Spleen (tissue), 11 donors: ENCODE measurements at regions not wholly inside any gene's neighbourhood (a gene's known extent, or its start where the extent isn't known, plus 50 kb on each side); places are given as distances from the start of the nearest gene placed in this dataset.

ENCODE experiments used
- DNase-seq: peaks from one replicate; pipeline ENCODE4 v3.0.0-alpha.2; 2020
- H3K27ac ChIP-seq, 8 donors: fragments of 200-600 bp; sonication (generic) in 7 of 8; 1 replicate in 4 of 8; 2 replicates in 4 of 8; pipeline versions ENCODE4 v1.5.0 to v1.8.0; 2016 to 2021; ENCODE audit warnings: inconsistent platforms in 4 of 8, mild to moderate bottlenecking in 4 of 8, moderate library complexity in 1 of 8
- H3K27me3 ChIP-seq, 7 donors: fragments of 200-600 bp; sonication (generic) in 6 of 7; replicated peaks in 1 of 7; 1 replicate in 4 of 7; 2 replicates in 3 of 7; pipeline versions ENCODE4 v1.5.0 to v1.8.0; 2016 to 2021; ENCODE audit warnings: inconsistent platforms in 3 of 7, mild to moderate bottlenecking in 1 of 7
- H3K36me3 ChIP-seq, 6 donors: fragments of 200-600 bp; sonication (generic) in 5 of 6; 1 replicate in 4 of 6; 2 replicates in 2 of 6; pipeline versions ENCODE4 v1.5.0 to v1.8.0; 2016 to 2021; ENCODE audit warnings: inconsistent platforms in 2 of 6
- H3K4me1 ChIP-seq, 6 donors: fragments of 200-600 bp; sonication (generic) in 5 of 6; 1 replicate in 3 of 6; 2 replicates in 3 of 6; pipeline versions ENCODE4 v1.5.0 to v1.8.0; 2016 to 2021; ENCODE audit warnings: inconsistent platforms in 3 of 6
- H3K4me3 ChIP-seq, 8 donors: fragments of 200-600 bp; sonication (generic) in 7 of 8; 1 replicate in 4 of 8; 2 replicates in 4 of 8; pipeline versions ENCODE4 v1.5.0 to v1.8.0; 2016 to 2021; ENCODE audit warnings: inconsistent platforms in 4 of 8, mild to moderate bottlenecking in 4 of 8, moderate library complexity in 2 of 8
- H3K9me3 ChIP-seq, 8 donors: fragments of 200-600 bp; sonication (generic) in 7 of 8; 1 replicate in 4 of 8; 2 replicates in 4 of 8; pipeline versions ENCODE4 v1.5.0 to v1.8.0; 2016 to 2021; ENCODE audit warnings: inconsistent platforms in 4 of 8
- CTCF ChIP-seq, 11 experiments: fragments of 200-600 bp in 7 of 11; fragments of 450-650 bp in 4 of 11; sonication (generic) in 4 of 11; IDR thresholded peaks in 8 of 11; conservative IDR thresholded peaks in 3 of 11; 1 replicate in 7 of 11; 2 replicates in 4 of 11; pipeline versions ENCODE4 v1.4.0 to v1.8.0; 2016 to 2021; ENCODE audit warnings: antibody characterized with exemption in 11 of 11, inconsistent platforms in 4 of 11, mild to moderate bottlenecking in 1 of 11
- POLR2A ChIP-seq, 3 donors: fragments of 450-650 bp; IDR thresholded peaks; one replicate each; pipeline ENCODE4 v1.5.1; 2017; ENCODE audit warnings: antibody characterized with exemption in 3 of 3, mild to moderate bottlenecking in 1 of 3
- POLR2AphosphoS5 ChIP-seq, 3 donors: sonication (generic); formaldehyde crosslinking; IDR thresholded peaks; one replicate each; pipeline ENCODE4 v1.5.1; 2017; ENCODE audit warnings: antibody characterized with exemption in 3 of 3
- WGBS, 5 donors: extraction: QIAGEN DNeasy Blood & Tissue Kit in 3 of 5; methylation state at CpG; one replicate each; pipeline versions ENCODE4 v1.1.5 to v1.1.7; 2013 to 2018; 5-methylcytosine and 5-hydroxymethylcytosine counted together
- intact Hi-C: fragments of 100-400 bp; cut with DNase I; formaldehyde crosslinking; loops from one replicate; pipeline ENCODE4 v1.15.0; 2023; ENCODE audit warnings: low total_unique reads
- donor health status: healthy with polysubstance abuse.
- donor health status: DM: no; HTN: no; CAD: no; lungs with moderate emphysema.
- donor health status: DM: no; HTN: no; CAD: no.
- donor health status: Bipolar disorder and iron deficiency.
- donor health status: healthy.
- donor health status: DM: no; HTN: no; CAD: no.
- donor health status: DM: yes; HTN: yes; CAD: no.

- no peaks in the 10 kb centered on the region for H3K9me3 ChIP-seq
- no peak for DNase-seq
- no peak for TF ChIP-seq CTCF (IDR thresholded peaks at IDR 0.05 in 8 of 11, conservative IDR thresholded peaks at IDR 0.05 in 3 of 11)
- no peak for TF ChIP-seq POLR2AphosphoS5 (IDR thresholded peaks at IDR 0.05)
- TF ChIP-seq POLR2A (IDR thresholded peaks at IDR 0.05): no peak
- H3K4me3 ChIP-seq: no peak overlapping the region
- 56 to 80% (median 67%) methylated on average over 1 of the region's 1 CpG for WGBS, 5 donors
- no peaks in the 10 kb centered on the region for H3K27me3 ChIP-seq
- no peaks in the 10 kb centered on the region for H3K36me3 ChIP-seq
- intact Hi-C loops: no loop called here
- peaks cover 0 to 7% (median 0%) of the 10 kb centered on the region in 6 donors for H3K4me1 ChIP-seq
- H3K27ac ChIP-seq: peak overlapping the region in 5 of 8 donors; percentile 45 to 55 (median 51)
These were observed 79.4 kb upstream of the PRKAR2B start for GRCh38 chr7:106965108-106965507.

GRCh38 chr7:106966121-106966520 lies 78.4 kb upstream of the PRKAR2B start:
- WGBS, 5 donors: 78 to 88% (median 87%) methylated on average over 2 of the region's 2 CpGs
- no peaks in the 10 kb centered on the region for H3K9me3 ChIP-seq
- no peak overlapping the region for H3K27ac ChIP-seq
- H3K36me3 ChIP-seq: no peaks in the 10 kb centered on the region
- H3K4me3 ChIP-seq: no peak overlapping the region
- no peak for DNase-seq
- no peaks in the 10 kb centered on the region for H3K27me3 ChIP-seq
- H3K4me1 ChIP-seq: peaks cover 0 to 7% (median 0%) of the 10 kb centered on the region in 6 donors
- TF ChIP-seq CTCF (IDR thresholded peaks at IDR 0.05 in 8 of 11, conservative IDR thresholded peaks at IDR 0.05 in 3 of 11): no peak
- no peak for TF ChIP-seq POLR2A (IDR thresholded peaks at IDR 0.05)
- no peak for TF ChIP-seq POLR2AphosphoS5 (IDR thresholded peaks at IDR 0.05)
- intact Hi-C loops: no loop called here

- intact Hi-C loops: no loop called here
- H3K4me1 ChIP-seq: peaks cover 0 to 7% (median 0%) of the 10 kb centered on the region in 6 donors
- H3K9me3 ChIP-seq: no peaks in the 10 kb centered on the region
- H3K27ac ChIP-seq: peak overlapping the region in 2 of 8 donors; percentile 5 to 33
- no peaks in the 10 kb centered on the region for H3K36me3 ChIP-seq
- no peak for TF ChIP-seq POLR2AphosphoS5 (IDR thresholded peaks at IDR 0.05)
- no peak for TF ChIP-seq CTCF (IDR thresholded peaks at IDR 0.05 in 8 of 11, conservative IDR thresholded peaks at IDR 0.05 in 3 of 11)
- no peak for TF ChIP-seq POLR2A (IDR thresholded peaks at IDR 0.05)
- no peaks in the 10 kb centered on the region for H3K27me3 ChIP-seq
- WGBS, 5 donors: 84 to 92% (median 88%) methylated on average over 5 of the region's 5 CpGs
- no peak for DNase-seq
- H3K4me3 ChIP-seq: no peak overlapping the region
These were observed 76.3 kb upstream of the PRKAR2B start for GRCh38 chr7:106968160-106968559.

- intact Hi-C loops: no loop called here
- no peaks in the 10 kb centered on the region for H3K36me3 ChIP-seq
- no peaks in the 10 kb centered on the region for H3K9me3 ChIP-seq
- no peaks in the 10 kb centered on the region for H3K27me3 ChIP-seq
- TF ChIP-seq POLR2A (IDR thresholded peaks at IDR 0.05) (no peak), CTCF (IDR thresholded peaks at IDR 0.05 in 8 of 11, conservative IDR thresholded peaks at IDR 0.05 in 3 of 11) (peak in 3 of 11 experiments; percentile 18 to 25 (median 21)), POLR2AphosphoS5 (IDR thresholded peaks at IDR 0.05) (no peak)
- DNase-seq: no peak
- peak overlapping the region; percentile 20 to 82 (median 71) for H3K27ac ChIP-seq
- WGBS, 5 donors: 75 to 89% (median 84%) methylated on average over 10 of the region's 10 CpGs
- peaks cover 0 to 10% (median 0%) of the 10 kb centered on the region in 6 donors for H3K4me1 ChIP-seq
- no peak overlapping the region for H3K4me3 ChIP-seq
These were observed 65.8 kb upstream of the PRKAR2B start for GRCh38 chr7:106978425-106979420.
